ENCODE measurements at regions not wholly inside any gene's neighbourhood (a gene's known extent, or its start where the extent isn't known, plus 50 kb on each side); places are given as distances from the start of the nearest gene placed in this dataset.
A peak's percentile ranks its signal among the peaks of the same experiment; 100 is the strongest.

DNA sequence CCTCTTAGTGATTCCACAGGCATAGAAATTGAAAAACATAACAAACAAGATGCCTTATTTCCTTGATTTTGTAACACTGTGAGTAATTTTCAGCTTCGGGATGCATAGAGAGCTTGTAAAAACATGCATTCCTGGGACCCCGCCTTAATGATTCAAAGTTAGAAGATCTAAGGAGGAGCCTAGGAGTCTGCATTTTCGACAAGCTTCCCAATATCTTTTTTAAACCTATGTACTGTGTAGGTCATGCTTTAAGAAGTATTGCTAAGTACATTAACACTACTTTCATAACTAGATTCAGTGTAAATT, 109.8 kb upstream of the ZNF516 start:
- Histone ChIP-seq H3K36me3 (ENCODE audit: control insufficient read depth in 2 of 4, insufficient read depth in 4 of 4, low read length in 3 of 4) (no peaks in the 10 kb centered on the region), H3K9ac (replicated peaks in 1 of 4; ENCODE audit: extremely low read depth in 1 of 4, low read depth in 3 of 4, low read length in 3 of 4) (no peak overlapping the region), H3K4me3 (ENCODE audit: extremely low read depth in 1 of 4, insufficient read depth in 2 of 4, low read depth in 3 of 4, low read length in 4 of 4) (no peak overlapping the region), H3K27me3 (replicated peaks in 1 of 4; ENCODE audit: control insufficient read depth in 3 of 4, extremely low read depth in 1 of 4, insufficient read depth in 3 of 4, low read length in 3 of 4) (no peaks in the 10 kb centered on the region), H3K4me1 (replicated peaks in 1 of 4; ENCODE audit: control insufficient read depth in 3 of 4, insufficient read depth in 4 of 4, low read length in 3 of 4) (no peaks in the 10 kb centered on the region), H3K27ac (ENCODE audit: low read depth, low read length) (no peak overlapping the region), H4K5ac (ENCODE audit: insufficient read length, low read depth, low read length) (no peak overlapping the region), H3K23me2 (ENCODE audit: low read depth, low read length) (peaks cover 7% of the 10 kb centered on the region; the same call in 1 of the 2 replicates), H4K20me1 (replicated peaks in 1 of 2; ENCODE audit: control insufficient read depth in 1 of 2, insufficient read depth in 2 of 2, low read length in 2 of 2) (peaks cover 0 to 1% of the 10 kb centered on the region in 2 experiments), H3K4ac (replicated peaks; ENCODE audit: insufficient read length, low read depth, low read length) (no peak overlapping the region), H2BK5ac (ENCODE audit: low read depth, low read length) (no peak overlapping the region), H2BK15ac (ENCODE audit: low read length) (no peak overlapping the region), H3K9me3 (ENCODE audit: insufficient read depth in 2 of 2, low read depth in 1 of 2, low read length in 1 of 2) (no peaks in the 10 kb centered on the region; a peak in 1 of 4 replicates), H3K14ac (ENCODE audit: insufficient read length) (no peak overlapping the region), H3K18ac (ENCODE audit: extremely low read depth, low read length) (no peak overlapping the region), H2BK120ac (replicated peaks; ENCODE audit: low read depth, low read length) (no peak overlapping the region), H2AK5ac (ENCODE audit: low read depth, low read length) (no peak overlapping the region), H4K8ac (ENCODE audit: extremely low read depth, insufficient read depth, low read length) (no peak overlapping the region), H4K91ac (replicated peaks; ENCODE audit: insufficient read length, low read length) (no peak overlapping the region), H3K23ac (ENCODE audit: insufficient read length) (no peak overlapping the region), H3K79me1 (ENCODE audit: low read depth, low read length) (no peaks in the 10 kb centered on the region), H3K79me2 (ENCODE audit: control insufficient read depth in 1 of 2, insufficient read depth in 2 of 2, low read length in 2 of 2) (no peaks in the 10 kb centered on the region), H3K4me2 (ENCODE audit: insufficient read depth in 1 of 2, low read depth in 2 of 2, low read length in 2 of 2) (no peak overlapping the region), H2BK12ac (ENCODE audit: low read depth, low read length) (no peak overlapping the region), H3K56ac (replicated peaks; ENCODE audit: insufficient read length, low read depth, low read length) (peak overlapping the region; percentile 82), H2BK20ac (ENCODE audit: low read length) (no peak overlapping the region), H2AFZ (ENCODE audit: low read length) (no peak overlapping the region)
- ChIA-PET POLR2A (ENCODE audit: partially characterized antibody) (no interaction called here), CTCF (ENCODE audit: partially characterized antibody) (interaction anchor here (0.6 kb wide), 1 partner anchor 394 kb away, joined by 5 read pairs; no protein-coding TSS in a partner anchor)
- DNase-seq (ENCODE audit: low read depth in 1 of 2, low spot score in 2 of 2) (no peak), FAIRE-seq (no peak)
- 83% methylated on average over 3 of the region's 3 CpGs; no CpG with 5 or more reads in 1 of the 2 experiments for WGBS, 2 experiments (ENCODE audit: extremely low coverage in 1 of 2, insufficient coverage in 1 of 2, insufficient read length in 1 of 2, insufficient replicate concordance in 2 of 2, low coverage in 1 of 2, low lambda C conversion rate in 2 of 2, missing lambda C conversion rate in 1 of 2)
- TF ChIP-seq JUND (IDR thresholded peaks at IDR 0.05; ENCODE audit: low read length) = no peak
- no peak for TF ChIP-seq NRF1 (IDR thresholded peaks at IDR 0.05; ENCODE audit: low read depth, low read length)
- no peak for TF ChIP-seq MAX (IDR thresholded peaks at IDR 0.05)
- no peak for TF ChIP-seq PHF8 (conservative IDR thresholded peaks at IDR 0.05; ENCODE audit: low read depth, low read length)
- TF ChIP-seq NANOG (IDR thresholded peaks at IDR 0.05; ENCODE audit: insufficient read depth, low read depth, low read length, poor library complexity, severe bottlenecking) = no peak
- TF ChIP-seq KDM4A (IDR thresholded peaks at IDR 0.05; ENCODE audit: low read depth, low read length, severe bottlenecking) = no peak
- no peak for TF ChIP-seq TAF7 (optimal IDR thresholded peaks at IDR 0.05; ENCODE audit: borderline replicate concordance, low read depth, low read length)
- no peak for TF ChIP-seq SIN3A (conservative IDR thresholded peaks at IDR 0.05 in 1 of 2, IDR thresholded peaks at IDR 0.05 in 1 of 2; ENCODE audit: low read depth in 1 of 2, low read length in 2 of 2)
- no peak for TF ChIP-seq CTBP2 (IDR thresholded peaks at IDR 0.05; ENCODE audit: borderline replicate concordance, insufficient read depth, insufficient read length, low read length)
- no peak for TF ChIP-seq RFX5 (IDR thresholded peaks at IDR 0.05; ENCODE audit: borderline replicate concordance, low read depth, low read length)
- TF ChIP-seq RNF2 (IDR thresholded peaks at IDR 0.05; ENCODE audit: borderline replicate concordance, low read depth, low read length, missing control alignments, poor library complexity, severe bottlenecking) = no peak
- TF ChIP-seq CHD1 (IDR thresholded peaks at IDR 0.05; ENCODE audit: low read depth, low read length) = no peak
- no peak for TF ChIP-seq TAF1 (IDR thresholded peaks at IDR 0.05; ENCODE audit: low read depth, low read length)
- no peak for TF ChIP-seq TCF12 (IDR thresholded peaks at IDR 0.05; ENCODE audit: low read depth, low read length)

Data from H1 (cell line).